NOMO-1 treated with dmso at 0.1 percent for 144 hours (cell line): ENCODE measurements at regions not wholly inside any gene's neighbourhood (a gene's known extent, or its start where the extent isn't known, plus 50 kb on each side); places are given as distances from the start of the nearest gene placed in this dataset.

Experiments
- DNase-seq: peaks from one replicate; lab custom pipeline; 2025; ENCODE audit not compliant: unreplicated experiment; lab: John Stamatoyannopoulos, UW

- no peak for DNase-seq
Measured at GRCh38 chr5:67488885-67489284, 292.3 kb upstream of the CD180 start.

GRCh38 chr5:67487862-67488261 is 291.3 kb upstream of the CD180 start:
- DNase-seq = no peak

- no peak for DNase-seq
Measured at GRCh38 chr5:67483453-67484030, 286.9 kb upstream of the CD180 start.

GRCh38 chr5:67481362-67481761 is 284.8 kb upstream of the CD180 start:
- DNase-seq = no peak

GRCh38 chr5:67478337-67478736 is 281.7 kb upstream of the CD180 start:
- no peak for DNase-seq

- no peak for DNase-seq
Measured at GRCh38 chr5:67476995-67477394, 280.4 kb upstream of the CD180 start.

GRCh38 chr5:67476531-67476930 is 279.9 kb upstream of the CD180 start:
- no peak for DNase-seq

GRCh38 chr5:67475489-67475888 is 278.9 kb upstream of the CD180 start:
- DNase-seq = no peak

- no peak for DNase-seq
Measured at GRCh38 chr5:67474597-67475238, 278.1 kb upstream of the CD180 start.

GRCh38 chr5:67467110-67467509 is 270.5 kb upstream of the CD180 start:
- DNase-seq = no peak

- DNase-seq = no peak
Measured at GRCh38 chr5:67465537-67466207, 269.1 kb upstream of the CD180 start.

- no peak for DNase-seq
Measured at GRCh38 chr5:67462147-67462546, 265.5 kb upstream of the CD180 start.

- no peak for DNase-seq
Measured at GRCh38 chr5:67459253-67459652, 262.7 kb upstream of the CD180 start.

- DNase-seq = no peak
Measured at GRCh38 chr5:67455970-67456369, 259.4 kb upstream of the CD180 start.

GRCh38 chr5:67454957-67455561 is 258.5 kb upstream of the CD180 start:
- DNase-seq = no peak

- no peak for DNase-seq
Measured at GRCh38 chr5:67453111-67453905, 256.7 kb upstream of the CD180 start.

- no peak for DNase-seq
Measured at GRCh38 chr5:67451640-67452279, 255.2 kb upstream of the CD180 start.

GRCh38 chr5:67447732-67448131 is 251.1 kb upstream of the CD180 start:
- DNase-seq = no peak

GRCh38 chr5:67437905-67438845 is 241.6 kb upstream of the CD180 start:
- DNase-seq = no peak

GRCh38 chr5:67435032-67435431 is 238.4 kb upstream of the CD180 start:
- no peak for DNase-seq
